Mucosa of gallbladder (tissue), 1 donor: ENCODE measurements at regions not wholly inside any gene's neighbourhood (a gene's known extent, or its start where the extent isn't known, plus 50 kb on each side); places are given as distances from the start of the nearest gene placed in this dataset.

Experiments
- DNase-seq: peaks from one replicate; pipeline ENCODE4 v3.0.0-alpha.2; 2020; ENCODE audit warnings: low spot score
- donor health status: DM: no; HTN: no; CAD: no.

DNA sequence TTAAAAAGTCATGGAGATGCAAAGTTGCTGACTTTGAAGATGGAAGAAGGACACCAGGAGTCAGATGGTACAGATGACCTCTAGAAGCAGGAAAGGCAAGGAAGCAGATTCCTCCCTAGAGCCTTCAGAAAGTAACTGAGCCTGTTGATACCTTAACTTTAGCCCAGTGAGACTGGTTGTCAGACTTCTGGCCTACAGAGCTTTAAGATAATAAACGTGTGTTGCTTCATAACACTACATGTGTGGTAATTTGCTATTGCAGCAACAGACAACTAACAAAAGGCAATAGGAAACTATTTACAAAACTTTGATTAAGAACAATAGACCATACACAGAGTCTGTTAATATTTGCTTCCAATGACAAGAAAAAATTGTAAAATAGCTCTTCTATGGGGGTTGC is 102.0 kb upstream of the USP38 start:
- no peak for DNase-seq

DNA sequence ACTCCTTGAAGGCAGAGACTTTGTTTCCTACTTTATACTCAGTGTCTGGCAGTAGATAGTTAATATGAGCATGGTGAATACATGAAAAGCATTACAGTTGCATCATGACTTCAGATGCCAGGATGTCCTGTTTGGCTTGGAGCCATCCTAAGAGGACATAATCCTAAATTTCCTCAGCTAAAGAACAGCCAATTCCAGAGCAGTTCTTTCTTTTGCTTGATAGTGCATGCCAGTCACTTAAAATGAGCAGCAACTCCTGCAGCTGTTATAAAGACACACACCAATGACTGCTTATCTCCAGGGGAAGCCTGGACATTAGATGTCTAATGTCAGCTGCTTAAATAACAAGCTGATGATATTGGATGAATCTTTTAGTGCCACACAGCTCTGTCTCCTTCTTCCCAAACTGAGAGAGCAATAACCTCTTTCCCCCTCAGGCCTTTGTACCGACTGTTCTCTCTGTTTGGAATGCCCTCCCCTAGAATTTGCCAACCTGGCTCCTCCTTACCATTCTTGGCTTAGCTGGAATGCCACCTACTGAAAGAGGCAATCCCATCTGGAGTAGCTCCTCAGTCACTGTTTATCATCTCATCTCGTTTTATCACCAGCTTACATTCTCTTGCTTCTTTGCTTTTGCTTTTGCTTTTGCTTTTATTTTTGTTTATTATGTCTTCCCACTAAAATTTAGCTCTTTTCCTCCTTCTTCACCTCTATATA is 100.8 kb upstream of the USP38 start:
- DNase-seq: no peak

GRCh38 chr4:143084566-143084965 is 100.2 kb upstream of the USP38 start:
- no peak for DNase-seq

- no peak for DNase-seq
Measured at GRCh38 chr4:143085224-143085623, 99.5 kb upstream of the USP38 start.

GRCh38 chr4:143085659-143086058 is 99.1 kb upstream of the USP38 start:
- DNase-seq: no peak

DNA sequence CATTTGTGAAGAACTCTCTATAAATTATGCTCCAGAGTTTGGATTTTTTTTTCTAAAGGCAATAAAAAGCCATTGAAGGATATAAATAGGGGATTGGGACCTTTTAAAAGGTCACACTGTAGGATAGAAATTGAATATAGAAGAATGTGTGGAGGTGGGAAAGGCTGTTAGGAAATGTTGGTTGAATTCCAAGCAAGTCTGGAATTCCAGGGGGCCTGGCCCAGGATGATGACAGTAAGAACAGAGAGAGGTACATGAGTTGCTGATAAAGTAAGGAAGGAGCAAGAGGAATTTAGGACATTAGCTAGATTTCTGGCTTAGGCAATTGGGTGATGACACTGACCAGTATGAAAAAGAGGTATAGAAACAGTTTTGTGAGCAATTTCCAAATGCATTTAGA is 95.4 kb upstream of the USP38 start:
- DNase-seq: no peak

GRCh38 chr4:143089847-143090246 is 94.9 kb upstream of the USP38 start:
- no peak for DNase-seq

DNA sequence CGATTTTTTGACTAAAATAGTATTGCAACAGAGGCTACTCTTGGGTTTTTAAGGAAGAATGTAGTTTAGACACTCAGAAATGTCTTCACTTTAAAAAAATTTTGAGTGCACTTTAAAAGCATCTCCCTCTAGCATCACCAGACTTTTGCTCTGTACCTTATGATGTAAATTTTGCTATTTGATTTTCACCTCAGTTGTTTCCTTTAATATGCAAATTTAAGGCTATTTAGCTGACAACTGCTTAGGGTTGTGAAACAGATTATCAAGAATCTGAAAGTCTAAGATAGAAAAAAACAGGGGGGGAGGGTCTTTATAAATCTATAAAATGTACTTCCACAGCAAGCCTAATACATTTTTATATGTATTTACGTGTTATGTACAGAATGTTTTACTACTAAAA is 92.9 kb upstream of the USP38 start:
- no peak for DNase-seq

DNA sequence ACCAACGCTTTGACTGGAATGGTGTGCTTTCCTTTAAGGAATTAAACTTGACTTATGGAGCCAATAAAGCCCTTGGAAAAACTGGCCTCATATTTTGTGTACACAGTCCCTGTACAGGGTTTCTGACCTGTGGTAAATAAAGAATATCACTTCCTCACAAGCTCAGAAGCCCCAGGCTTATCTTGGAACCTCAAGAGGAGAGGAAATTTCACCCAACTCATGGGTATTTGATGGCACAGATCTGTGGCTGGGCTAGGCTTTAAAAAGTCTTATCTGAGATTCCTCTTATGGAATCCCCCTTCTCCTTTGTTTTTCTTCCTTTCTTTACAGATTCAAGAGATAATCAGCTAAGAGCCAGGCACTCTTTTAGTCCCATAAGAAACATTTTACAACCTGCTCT is 89.3 kb upstream of the USP38 start:
- DNase-seq: no peak

DNA sequence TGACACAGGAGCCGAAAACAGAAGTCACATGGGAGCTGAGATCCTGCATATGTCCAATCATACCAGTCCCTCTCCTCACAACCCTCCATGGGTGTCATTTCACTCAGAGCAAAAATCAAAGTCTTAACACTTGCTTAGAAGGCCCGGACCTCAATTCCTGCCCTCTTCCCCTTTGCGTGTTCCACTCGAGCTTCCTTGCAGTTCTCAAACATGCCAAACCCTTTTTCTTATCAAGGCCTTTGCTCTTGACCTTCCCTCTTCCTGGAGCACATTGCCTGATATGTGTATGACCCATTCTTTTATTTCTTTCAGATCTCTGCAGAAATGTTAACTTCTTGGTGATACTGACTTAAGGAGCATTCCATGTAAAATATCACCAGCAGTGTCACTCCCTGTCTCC is 87.0 kb upstream of the USP38 start:
- no peak for DNase-seq

DNA sequence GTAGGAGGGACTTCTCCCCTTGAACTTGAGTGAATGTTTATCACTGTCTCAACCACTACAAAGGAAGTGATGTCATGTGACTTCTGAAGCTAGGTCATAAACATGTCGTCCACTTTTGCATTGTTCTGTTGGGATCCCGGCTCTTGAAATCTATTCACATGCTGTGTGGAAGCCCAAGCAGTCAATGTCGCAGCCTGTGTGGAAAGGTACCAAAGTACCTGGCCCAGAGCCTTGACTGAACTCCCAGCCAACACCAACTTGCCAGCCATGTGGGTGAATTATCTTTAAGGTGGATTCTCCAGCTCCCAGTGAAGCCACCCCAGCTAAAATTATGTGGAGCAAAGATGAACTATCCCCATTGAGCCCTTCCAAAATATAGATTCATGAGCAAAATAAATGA is 85.0 kb upstream of the USP38 start:
- DNase-seq: no peak

GRCh38 chr4:143109376-143109775 is 75.3 kb upstream of the USP38 start:
- DNase-seq: no peak

GRCh38 chr4:143118663-143119062 is 66.1 kb upstream of the USP38 start:
- no peak for DNase-seq

- DNase-seq: no peak
Measured at GRCh38 chr4:143127621-143128020, 57.1 kb upstream of the USP38 start.

GRCh38 chr4:143133977-143134376 is 50.7 kb upstream of the USP38 start:
- no peak for DNase-seq
